ENCODE measurements at regions not wholly inside any gene's neighbourhood (a gene's known extent, or its start where the extent isn't known, plus 50 kb on each side); places are given as distances from the start of the nearest gene placed in this dataset.

DNA sequence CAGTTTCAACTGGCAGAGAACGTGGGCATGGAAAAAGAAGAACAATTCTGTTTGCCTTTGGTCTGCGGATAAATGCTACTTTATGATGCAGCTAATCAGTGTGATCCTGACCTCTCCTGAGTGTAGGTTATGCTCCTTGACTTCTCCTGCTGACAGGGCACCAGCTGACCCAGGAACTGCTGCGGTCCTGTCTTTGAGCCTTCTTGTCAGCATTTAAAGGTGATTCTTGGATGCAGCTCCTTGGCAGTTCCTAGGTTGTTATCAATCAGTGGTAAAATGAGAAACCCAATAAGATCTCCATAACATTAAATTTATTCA, 150.3 kb upstream of the FGF10 start:
- in situ Hi-C loops (cut with MboI; ENCODE audit: low sequenced_read_pairs), result no loop called here
- Histone ChIP-seq H3K4me2 (ENCODE audit: low read depth, low read length) (no peak overlapping the region), H2BK15ac (ENCODE audit: low read depth, low read length) (no peak overlapping the region), H2AK9ac (replicated peaks; ENCODE audit: low read depth, low read length, poor library complexity) (no peak overlapping the region), H3K4me1 (ENCODE audit: control insufficient read depth, insufficient read depth, low read length) (no peaks in the 10 kb centered on the region), H4K20me1 (ENCODE audit: insufficient read depth, low read length) (no peaks in the 10 kb centered on the region), H2BK5ac (ENCODE audit: low read depth, low read length, poor library complexity, severe bottlenecking) (no peak overlapping the region), H3K4ac (ENCODE audit: low read depth, low read length) (no peak overlapping the region), H3K36me3 (ENCODE audit: control insufficient read depth, insufficient read depth, low read length) (no peaks in the 10 kb centered on the region), H2AK5ac (ENCODE audit: low read depth, low read length) (no peak overlapping the region), H3K9me1 (ENCODE audit: insufficient read depth, low read length) (no peaks in the 10 kb centered on the region), H4K91ac (ENCODE audit: insufficient read depth, low read depth, low read length) (no peak overlapping the region), H3K79me1 (ENCODE audit: low read depth in 1 of 2, low read length in 2 of 2) (no peaks in the 10 kb centered on the region), H2AFZ (replicated peaks; ENCODE audit: low read length, poor library complexity) (no peak overlapping the region), H2BK20ac (ENCODE audit: low read depth, low read length) (no peak overlapping the region), H2BK120ac (ENCODE audit: low read depth, low read length) (no peak overlapping the region), H3K27me3 (ENCODE audit: control insufficient read depth, insufficient read depth, low read length) (no peaks in the 10 kb centered on the region), H4K5ac (ENCODE audit: low read depth, low read length) (no peak overlapping the region), H3K18ac (ENCODE audit: low read depth, low read length) (no peak overlapping the region), H3K56ac (ENCODE audit: extremely low read depth, insufficient read depth, low read length) (no peak overlapping the region), H3K27ac (ENCODE audit: insufficient read depth, low read length) (no peak overlapping the region), H4K8ac (ENCODE audit: low read depth in 2 of 2, low read length in 2 of 2) (no peak overlapping the region), H3K23ac (ENCODE audit: low read depth, low read length) (no peak overlapping the region), H3K9me3 (ENCODE audit: control insufficient read depth, insufficient read depth, low read length) (no peaks in the 10 kb centered on the region), H3K4me3 (ENCODE audit: insufficient read depth, low read depth, low read length) (no peak overlapping the region), H3K9ac (ENCODE audit: low read depth, low read length) (no peak overlapping the region), H3K14ac (replicated peaks; ENCODE audit: low read depth, low read length) (no peak overlapping the region)
- no TSS peak for BruUV-seq (replicated peaks)
- intact Hi-C loops (cut with micrococcal nuclease), result no loop called here
- 80% methylated on average over 2 of the region's 3 CpGs; no CpG with 5 or more reads in 1 of the 2 experiments for WGBS, 2 experiments (ENCODE audit: extremely low coverage in 2 of 2, insufficient read length in 1 of 2)
- DNase-seq, result no peak
- dilution Hi-C loops (cut with HindIII; ENCODE audit: low sequenced_read_pairs, unreplicated experiment), result no loop called here
- no peak for ATAC-seq (ENCODE audit: low read depth)
- TF ChIP-seq MAFK (IDR thresholded peaks at IDR 0.05; ENCODE audit: low read depth, low read length) (no peak), CHD1 (IDR thresholded peaks at IDR 0.05; ENCODE audit: low read depth, low read length) (no peak), SMC3 (IDR thresholded peaks at IDR 0.05; ENCODE audit: low read depth, low read length) (no peak), FOS (IDR thresholded peaks at IDR 0.05; ENCODE audit: low read depth, low read length) (no peak), CTCF (conservative IDR thresholded peaks at IDR 0.05; ENCODE audit: low read depth, low read length) (no peak), BHLHE40 (IDR thresholded peaks at IDR 0.05; ENCODE audit: low read depth, low read length) (no peak), NFE2L2 (IDR thresholded peaks at IDR 0.05; ENCODE audit: low read depth, low read length) (no peak), RAD21 (IDR thresholded peaks at IDR 0.05; ENCODE audit: low read length) (no peak), RFX5 (IDR thresholded peaks at IDR 0.05; ENCODE audit: low read depth, low read length) (no peak), MAZ (IDR thresholded peaks at IDR 0.05; ENCODE audit: borderline replicate concordance, low read depth, low read length) (no peak)
- TF ChIP-seq, protein P1, sequence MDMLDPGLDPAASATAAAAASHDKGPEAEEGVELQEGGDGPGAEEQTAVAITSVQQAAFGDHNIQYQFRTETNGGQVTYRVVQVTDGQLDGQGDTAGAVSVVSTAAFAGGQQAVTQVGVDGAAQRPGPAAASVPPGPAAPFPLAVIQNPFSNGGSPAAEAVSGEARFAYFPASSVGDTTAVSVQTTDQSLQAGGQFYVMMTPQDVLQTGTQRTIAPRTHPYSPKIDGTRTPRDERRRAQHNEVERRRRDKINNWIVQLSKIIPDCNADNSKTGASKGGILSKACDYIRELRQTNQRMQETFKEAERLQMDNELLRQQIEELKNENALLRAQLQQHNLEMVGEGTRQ (IDR thresholded peaks at IDR 0.05; ENCODE audit: low read depth, low read length), result no peak
- ChIA-PET POLR2A (ENCODE audit: unreplicated experiment) (no interaction called here), CTCF (no interaction called here)

All from IMR-90 (cell line).